ENCODE measurements at regions not wholly inside any gene's neighbourhood (a gene's known extent, or its start where the extent isn't known, plus 50 kb on each side); places are given as distances from the start of the nearest gene placed in this dataset.

DNA sequence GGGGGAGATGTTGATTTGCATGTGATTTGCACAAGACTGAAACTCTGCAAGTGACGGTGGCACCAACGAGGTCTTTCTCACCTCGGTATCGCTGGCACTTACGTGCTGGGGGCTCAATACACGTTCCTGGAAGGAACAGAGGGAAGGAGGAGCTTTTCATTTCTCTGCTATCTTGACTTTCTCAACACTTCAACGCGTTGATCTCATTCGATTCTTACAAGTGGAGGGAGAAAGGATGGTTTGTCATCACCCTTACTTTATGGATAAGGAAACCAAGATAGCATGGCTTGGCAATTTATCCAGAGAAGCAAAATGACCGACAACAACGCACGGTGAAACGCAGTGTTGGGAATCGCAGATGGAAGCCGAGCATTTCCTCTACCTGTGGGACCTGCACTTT lies 87.3 kb upstream of the RFLNA start:
- FAIRE-seq = no peak
- no peak for ATAC-seq
- intact Hi-C loops (cut with micrococcal nuclease) (no loop called here), in situ Hi-C loops (cut with MboI) (no loop called here)
- H3K4me3 ChIP-seq = no peak overlapping the region
- peaks cover 18 to 32% of the 10 kb centered on the region in 2 experiments for H3K27me3 ChIP-seq (ENCODE audit: control insufficient read depth in 2 of 2, insufficient read depth in 2 of 2, low read length in 2 of 2)
- no peak overlapping the region for H3K27ac ChIP-seq (ENCODE audit: extremely low read depth, low read depth, low read length)
- no peak overlapping the region for H3K4me2 ChIP-seq (ENCODE audit: insufficient read depth, low read length)
- no peaks in the 10 kb centered on the region for H3K36me3 ChIP-seq (ENCODE audit: control insufficient read depth, insufficient read depth, low read length)
- peaks cover 0 to 3% of the 10 kb centered on the region in 2 experiments; a peak in 1 of 5 replicates for H3K4me1 ChIP-seq (replicated peaks in 1 of 2; ENCODE audit: control insufficient read depth in 2 of 2, insufficient read depth in 2 of 2, low read length in 2 of 2)
- no peaks in the 10 kb centered on the region for H3K9me1 ChIP-seq (ENCODE audit: control insufficient read depth, insufficient read depth, low read length)
- no peaks in the 10 kb centered on the region for H3K79me2 ChIP-seq (ENCODE audit: control insufficient read depth, insufficient read depth, low read length)
- no peaks in the 10 kb centered on the region for H4K20me1 ChIP-seq (replicated peaks; ENCODE audit: control insufficient read depth, insufficient read depth, low read length)
- H2AFZ ChIP-seq (ENCODE audit: low read depth, low read length) = no peak overlapping the region
- BruUV-seq (replicated peaks) = no TSS peak
- H3K9me3 ChIP-seq (replicated peaks; ENCODE audit: control insufficient read depth, insufficient read depth, low read depth, low read length) = peaks cover 6% of the 10 kb centered on the region; the same call in 1 of the 2 replicates
- no peak for DNase-seq (ENCODE audit: extremely low read depth in 1 of 4, low spot score in 3 of 4)
- H3K9ac ChIP-seq (ENCODE audit: insufficient read depth in 1 of 2, low read depth in 2 of 2, low read length in 2 of 2) = no peak overlapping the region
- POLR2A ChIA-PET = no interaction called here
- WGBS (ENCODE audit: insufficient coverage, low coverage, missing lambda C conversion rate) = 1% methylated on average over 15 of the region's 15 CpGs
- CTCF ChIA-PET (ENCODE audit: low intra/inter-chr PET ratio) = no interaction called here
- TF ChIP-seq, protein P1, sequence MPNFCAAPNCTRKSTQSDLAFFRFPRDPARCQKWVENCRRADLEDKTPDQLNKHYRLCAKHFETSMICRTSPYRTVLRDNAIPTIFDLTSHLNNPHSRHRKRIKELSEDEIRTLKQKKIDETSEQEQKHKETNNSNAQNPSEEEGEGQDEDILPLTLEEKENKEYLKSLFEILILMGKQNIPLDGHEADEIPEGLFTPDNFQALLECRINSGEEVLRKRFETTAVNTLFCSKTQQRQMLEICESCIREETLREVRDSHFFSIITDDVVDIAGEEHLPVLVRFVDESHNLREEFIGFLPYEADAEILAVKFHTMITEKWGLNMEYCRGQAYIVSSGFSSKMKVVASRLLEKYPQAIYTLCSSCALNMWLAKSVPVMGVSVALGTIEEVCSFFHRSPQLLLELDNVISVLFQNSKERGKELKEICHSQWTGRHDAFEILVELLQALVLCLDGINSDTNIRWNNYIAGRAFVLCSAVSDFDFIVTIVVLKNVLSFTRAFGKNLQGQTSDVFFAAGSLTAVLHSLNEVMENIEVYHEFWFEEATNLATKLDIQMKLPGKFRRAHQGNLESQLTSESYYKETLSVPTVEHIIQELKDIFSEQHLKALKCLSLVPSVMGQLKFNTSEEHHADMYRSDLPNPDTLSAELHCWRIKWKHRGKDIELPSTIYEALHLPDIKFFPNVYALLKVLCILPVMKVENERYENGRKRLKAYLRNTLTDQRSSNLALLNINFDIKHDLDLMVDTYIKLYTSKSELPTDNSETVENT (CRISPR knock-in tag; IDR thresholded peaks at IDR 0.05) = no peak
- TF ChIP-seq CSDE1 (IDR thresholded peaks at IDR 0.05) (no peak), ZNF3 (CRISPR knock-in tag; IDR thresholded peaks at IDR 0.05) (no peak), HMGN3 (IDR thresholded peaks at IDR 0.05; ENCODE audit: borderline replicate concordance, extremely low read depth, insufficient read length, low read depth, low read length) (no peak), SMARCB1 (IDR thresholded peaks at IDR 0.05; ENCODE audit: insufficient read length, low read depth) (no peak), PYGO2 (tag; IDR thresholded peaks at IDR 0.05) (no peak), PCBP1 (IDR thresholded peaks at IDR 0.05; ENCODE audit: low read depth, low read length, poor library complexity, severe bottlenecking) (no peak), HSF4 (CRISPR knock-in tag; IDR thresholded peaks at IDR 0.05; ENCODE audit: borderline replicate concordance) (no peak), ZNF124 (CRISPR knock-in tag; IDR thresholded peaks at IDR 0.05) (no peak), CBFA2T2 (conservative IDR thresholded peaks at IDR 0.05) (no peak)
- TF ChIP-seq, protein P2, sequence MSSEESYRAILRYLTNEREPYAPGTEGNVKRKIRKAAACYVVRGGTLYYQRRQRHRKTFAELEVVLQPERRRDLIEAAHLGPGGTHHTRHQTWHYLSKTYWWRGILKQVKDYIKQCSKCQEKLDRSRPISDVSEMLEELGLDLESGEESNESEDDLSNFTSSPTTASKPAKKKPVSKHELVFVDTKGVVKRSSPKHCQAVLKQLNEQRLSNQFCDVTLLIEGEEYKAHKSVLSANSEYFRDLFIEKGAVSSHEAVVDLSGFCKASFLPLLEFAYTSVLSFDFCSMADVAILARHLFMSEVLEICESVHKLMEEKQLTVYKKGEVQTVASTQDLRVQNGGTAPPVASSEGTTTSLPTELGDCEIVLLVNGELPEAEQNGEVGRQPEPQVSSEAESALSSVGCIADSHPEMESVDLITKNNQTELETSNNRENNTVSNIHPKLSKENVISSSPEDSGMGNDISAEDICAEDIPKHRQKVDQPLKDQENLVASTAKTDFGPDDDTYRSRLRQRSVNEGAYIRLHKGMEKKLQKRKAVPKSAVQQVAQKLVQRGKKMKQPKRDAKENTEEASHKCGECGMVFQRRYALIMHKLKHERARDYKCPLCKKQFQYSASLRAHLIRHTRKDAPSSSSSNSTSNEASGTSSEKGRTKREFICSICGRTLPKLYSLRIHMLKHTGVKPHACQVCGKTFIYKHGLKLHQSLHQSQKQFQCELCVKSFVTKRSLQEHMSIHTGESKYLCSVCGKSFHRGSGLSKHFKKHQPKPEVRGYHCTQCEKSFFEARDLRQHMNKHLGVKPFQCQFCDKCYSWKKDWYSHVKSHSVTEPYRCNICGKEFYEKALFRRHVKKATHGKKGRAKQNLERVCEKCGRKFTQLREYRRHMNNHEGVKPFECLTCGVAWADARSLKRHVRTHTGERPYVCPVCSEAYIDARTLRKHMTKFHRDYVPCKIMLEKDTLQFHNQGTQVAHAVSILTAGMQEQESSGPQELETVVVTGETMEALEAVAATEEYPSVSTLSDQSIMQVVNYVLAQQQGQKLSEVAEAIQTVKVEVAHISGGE (CRISPR knock-in tag; IDR thresholded peaks at IDR 0.05) = no peak
- TF ChIP-seq, protein P3, sequence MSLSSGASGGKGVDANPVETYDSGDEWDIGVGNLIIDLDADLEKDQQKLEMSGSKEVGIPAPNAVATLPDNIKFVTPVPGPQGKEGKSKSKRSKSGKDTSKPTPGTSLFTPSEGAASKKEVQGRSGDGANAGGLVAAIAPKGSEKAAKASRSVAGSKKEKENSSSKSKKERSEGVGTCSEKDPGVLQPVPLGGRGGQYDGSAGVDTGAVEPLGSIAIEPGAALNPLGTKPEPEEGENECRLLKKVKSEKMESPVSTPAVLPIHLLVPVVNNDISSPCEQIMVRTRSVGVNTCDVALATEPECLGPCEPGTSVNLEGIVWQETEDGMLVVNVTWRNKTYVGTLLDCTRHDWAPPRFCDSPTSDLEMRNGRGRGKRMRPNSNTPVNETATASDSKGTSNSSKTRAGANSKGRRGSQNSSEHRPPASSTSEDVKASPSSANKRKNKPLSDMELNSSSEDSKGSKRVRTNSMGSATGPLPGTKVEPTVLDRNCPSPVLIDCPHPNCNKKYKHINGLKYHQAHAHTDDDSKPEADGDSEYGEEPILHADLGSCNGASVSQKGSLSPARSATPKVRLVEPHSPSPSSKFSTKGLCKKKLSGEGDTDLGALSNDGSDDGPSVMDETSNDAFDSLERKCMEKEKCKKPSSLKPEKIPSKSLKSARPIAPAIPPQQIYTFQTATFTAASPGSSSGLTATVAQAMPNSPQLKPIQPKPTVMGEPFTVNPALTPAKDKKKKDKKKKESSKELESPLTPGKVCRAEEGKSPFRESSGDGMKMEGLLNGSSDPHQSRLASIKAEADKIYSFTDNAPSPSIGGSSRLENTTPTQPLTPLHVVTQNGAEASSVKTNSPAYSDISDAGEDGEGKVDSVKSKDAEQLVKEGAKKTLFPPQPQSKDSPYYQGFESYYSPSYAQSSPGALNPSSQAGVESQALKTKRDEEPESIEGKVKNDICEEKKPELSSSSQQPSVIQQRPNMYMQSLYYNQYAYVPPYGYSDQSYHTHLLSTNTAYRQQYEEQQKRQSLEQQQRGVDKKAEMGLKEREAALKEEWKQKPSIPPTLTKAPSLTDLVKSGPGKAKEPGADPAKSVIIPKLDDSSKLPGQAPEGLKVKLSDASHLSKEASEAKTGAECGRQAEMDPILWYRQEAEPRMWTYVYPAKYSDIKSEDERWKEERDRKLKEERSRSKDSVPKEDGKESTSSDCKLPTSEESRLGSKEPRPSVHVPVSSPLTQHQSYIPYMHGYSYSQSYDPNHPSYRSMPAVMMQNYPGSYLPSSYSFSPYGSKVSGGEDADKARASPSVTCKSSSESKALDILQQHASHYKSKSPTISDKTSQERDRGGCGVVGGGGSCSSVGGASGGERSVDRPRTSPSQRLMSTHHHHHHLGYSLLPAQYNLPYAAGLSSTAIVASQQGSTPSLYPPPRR (CRISPR knock-in tag; IDR thresholded peaks at IDR 0.05; ENCODE audit: borderline replicate concordance) = no peak
